Endothelial cell (in vitro differentiated cells): ENCODE measurements at regions not wholly inside any gene's neighbourhood (a gene's known extent, or its start where the extent isn't known, plus 50 kb on each side); places are given as distances from the start of the nearest gene placed in this dataset.
A peak's percentile ranks its signal among the peaks of the same experiment; 100 is the strongest.

Source experiments
- DNase-seq: peaks from one replicate; pipeline ENCODE4 v3.0.0; 2021; ENCODE audit warnings: low spot score
- H3K27ac Mint-ChIP-seq: one replicate; pipeline ENCODE4 v1.8.0; 2021; ENCODE audit warnings: mixed read lengths, inconsistent platforms; ENCODE audit not compliant: unreplicated experiment
- H3K27me3 Mint-ChIP-seq: one replicate; pipeline ENCODE4 v1.8.0; 2021; ENCODE audit warnings: mild to moderate bottlenecking, moderate library complexity, mixed read lengths, inconsistent platforms; ENCODE audit not compliant: unreplicated experiment
- H3K36me3 Mint-ChIP-seq: one replicate; pipeline ENCODE4 v1.8.0; 2021; ENCODE audit warnings: mild to moderate bottlenecking, low read depth, mixed read lengths, inconsistent platforms; ENCODE audit not compliant: unreplicated experiment
- H3K4me1 Mint-ChIP-seq: one replicate; pipeline ENCODE4 v1.8.0; 2021; ENCODE audit warnings: mild to moderate bottlenecking, mixed read lengths, inconsistent platforms; ENCODE audit not compliant: unreplicated experiment
- H3K4me3 Mint-ChIP-seq: one replicate; pipeline ENCODE4 v1.8.0; 2021; ENCODE audit warnings: mild to moderate bottlenecking, mixed read lengths, inconsistent platforms; ENCODE audit not compliant: unreplicated experiment
- H3K9me3 Mint-ChIP-seq: one replicate; pipeline ENCODE4 v1.8.0; 2021; ENCODE audit warnings: mixed read lengths, inconsistent platforms; ENCODE audit not compliant: unreplicated experiment
- CTCF ChIP-seq: fragments of 200-600 bp; sonication (generic); IDR thresholded peaks from one replicate; pipeline ENCODE4 v1.5.0; 2021; ENCODE audit warnings: antibody characterized with exemption; ENCODE audit not compliant: unreplicated experiment

GRCh38 chrX:131821945-131822622 is 201.0 kb upstream of the STK26 start:
- Mint-ChIP-seq H3K36me3 (peaks cover 4% of the 10 kb centered on the region), H3K9me3 (no peaks in the 10 kb centered on the region), H3K27me3 (no peaks in the 10 kb centered on the region), H3K27ac (no peak overlapping the region), H3K4me1 (peaks cover under 1% of the 10 kb centered on the region), H3K4me3 (no peak overlapping the region)
- DNase-seq: no peak
- no peak for TF ChIP-seq CTCF

GRCh38 chrX:131826572-131826971 is 196.5 kb upstream of the STK26 start:
- Mint-ChIP-seq H3K27me3 (peaks cover 2% of the 10 kb centered on the region), H3K36me3 (peaks cover 3% of the 10 kb centered on the region), H3K9me3 (no peaks in the 10 kb centered on the region), H3K4me1 (peaks cover 7% of the 10 kb centered on the region), H3K4me3 (no peak overlapping the region), H3K27ac (no peak overlapping the region)
- TF ChIP-seq CTCF: no peak
- DNase-seq: no peak

- Mint-ChIP-seq H3K36me3 (peaks cover 3% of the 10 kb centered on the region), H3K4me3 (peak overlapping the region; percentile 56), H3K27ac (peak overlapping the region; percentile 92), H3K4me1 (peaks cover 14% of the 10 kb centered on the region), H3K9me3 (no peaks in the 10 kb centered on the region), H3K27me3 (peaks cover 2% of the 10 kb centered on the region)
- DNase-seq: peak; percentile 38
- no peak for TF ChIP-seq CTCF
These were observed 195.2 kb upstream of the STK26 start for GRCh38 chrX:131827935-131828334.

- no peak for DNase-seq
- no peaks in the 10 kb centered on the region for H3K9me3 Mint-ChIP-seq
- H3K27me3 Mint-ChIP-seq: peaks cover 2% of the 10 kb centered on the region
- H3K27ac Mint-ChIP-seq: peak overlapping the region; percentile 88
- H3K36me3 Mint-ChIP-seq: peaks cover 3% of the 10 kb centered on the region
- TF ChIP-seq CTCF: no peak
- H3K4me3 Mint-ChIP-seq: peak overlapping the region; percentile 79
- peaks cover 14% of the 10 kb centered on the region for H3K4me1 Mint-ChIP-seq
These were observed 194.6 kb upstream of the STK26 start for GRCh38 chrX:131828482-131828881.

- TF ChIP-seq CTCF: no peak
- peaks cover 14% of the 10 kb centered on the region for H3K4me1 Mint-ChIP-seq
- no peaks in the 10 kb centered on the region for H3K9me3 Mint-ChIP-seq
- peak overlapping the region; percentile 89 for H3K4me3 Mint-ChIP-seq
- peaks cover 2% of the 10 kb centered on the region for H3K27me3 Mint-ChIP-seq
- no peaks in the 10 kb centered on the region for H3K36me3 Mint-ChIP-seq
- peak overlapping the region; percentile 98 for H3K27ac Mint-ChIP-seq
- DNase-seq: peak; percentile 76
These were observed 192.5 kb upstream of the STK26 start for GRCh38 chrX:131830400-131831184.
